ENCODE measurements at regions not wholly inside any gene's neighbourhood (a gene's known extent, or its start where the extent isn't known, plus 50 kb on each side); places are given as distances from the start of the nearest gene placed in this dataset.
A peak's percentile ranks its signal among the peaks of the same experiment; 100 is the strongest.

DNA sequence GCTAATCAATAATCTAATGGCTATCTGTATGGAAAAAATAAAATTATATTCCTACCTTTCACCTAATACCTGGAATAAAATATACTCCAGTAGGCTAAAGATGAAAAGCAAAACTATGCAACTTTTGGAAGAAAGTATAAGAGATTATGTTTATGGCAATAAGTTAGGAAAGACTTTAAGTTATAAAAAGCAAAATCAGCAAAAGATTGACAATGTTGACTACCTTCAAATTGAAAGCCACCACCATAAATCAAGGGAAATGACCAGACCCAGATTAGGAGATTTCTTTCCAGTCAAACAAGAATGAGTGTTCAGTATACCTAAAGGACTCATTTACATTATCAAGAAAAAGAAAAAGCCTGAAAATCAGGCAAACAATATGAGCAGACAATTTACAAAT is 159.1 kb upstream of the ZBED5 start:
- Histone ChIP-seq H3K4me1 (no peaks in the 10 kb centered on the region), H3K36me3 (no peaks in the 10 kb centered on the region), H3K9me3 (no peaks in the 10 kb centered on the region), H3K4me3 (no peak overlapping the region), H3K27ac (no peak overlapping the region), H3K27me3 (peaks cover 0 to 7% (median 0%) of the 10 kb centered on the region in 3 donors)
- no peak for TF ChIP-seq POLR2A (IDR thresholded peaks at IDR 0.05)
- intact Hi-C loops (cut with DNase I; ENCODE audit: low total_unique reads): no loop called here
- no peak for DNase-seq

DNA sequence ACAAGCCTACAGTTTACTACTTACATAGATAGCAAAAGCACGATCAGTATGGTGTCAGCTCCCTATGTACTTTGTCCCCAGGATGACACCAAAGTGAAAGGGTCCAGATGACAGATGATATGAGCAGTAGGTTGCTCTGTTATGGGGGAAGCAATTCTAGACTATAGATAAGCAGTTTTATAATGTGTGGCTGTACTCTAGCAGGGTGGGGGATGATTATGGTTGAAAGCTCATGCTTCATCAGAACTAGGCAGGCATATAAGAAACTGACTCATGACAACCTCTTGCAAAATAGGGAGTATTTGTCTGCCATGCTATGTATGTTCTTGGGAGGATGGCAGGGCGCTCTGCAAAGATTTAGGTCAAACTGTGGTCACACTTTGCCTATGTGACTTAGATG is 158.2 kb upstream of the ZBED5 start:
- intact Hi-C loops (cut with DNase I; ENCODE audit: low total_unique reads): no loop called here
- no peaks in the 10 kb centered on the region for H3K9me3 ChIP-seq
- no peak for DNase-seq
- peaks cover 0 to 16% (median 3%) of the 10 kb centered on the region in 3 donors for H3K27me3 ChIP-seq
- no peak overlapping the region for H3K27ac ChIP-seq
- no peak overlapping the region for H3K4me3 ChIP-seq
- TF ChIP-seq, protein P1, sequence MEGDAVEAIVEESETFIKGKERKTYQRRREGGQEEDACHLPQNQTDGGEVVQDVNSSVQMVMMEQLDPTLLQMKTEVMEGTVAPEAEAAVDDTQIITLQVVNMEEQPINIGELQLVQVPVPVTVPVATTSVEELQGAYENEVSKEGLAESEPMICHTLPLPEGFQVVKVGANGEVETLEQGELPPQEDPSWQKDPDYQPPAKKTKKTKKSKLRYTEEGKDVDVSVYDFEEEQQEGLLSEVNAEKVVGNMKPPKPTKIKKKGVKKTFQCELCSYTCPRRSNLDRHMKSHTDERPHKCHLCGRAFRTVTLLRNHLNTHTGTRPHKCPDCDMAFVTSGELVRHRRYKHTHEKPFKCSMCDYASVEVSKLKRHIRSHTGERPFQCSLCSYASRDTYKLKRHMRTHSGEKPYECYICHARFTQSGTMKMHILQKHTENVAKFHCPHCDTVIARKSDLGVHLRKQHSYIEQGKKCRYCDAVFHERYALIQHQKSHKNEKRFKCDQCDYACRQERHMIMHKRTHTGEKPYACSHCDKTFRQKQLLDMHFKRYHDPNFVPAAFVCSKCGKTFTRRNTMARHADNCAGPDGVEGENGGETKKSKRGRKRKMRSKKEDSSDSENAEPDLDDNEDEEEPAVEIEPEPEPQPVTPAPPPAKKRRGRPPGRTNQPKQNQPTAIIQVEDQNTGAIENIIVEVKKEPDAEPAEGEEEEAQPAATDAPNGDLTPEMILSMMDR (IDR thresholded peaks at IDR 0.05): no peak
- TF ChIP-seq POLR2AphosphoS5 (IDR thresholded peaks at IDR 0.05) (no peak), POLR2A (IDR thresholded peaks at IDR 0.05) (no peak), EP300 (IDR thresholded peaks at IDR 0.05) (no peak)
- H3K4me1 ChIP-seq: no peaks in the 10 kb centered on the region
- WGBS, 5 donors: 69 to 83% (median 77%) methylated on average over 2 of the region's 2 CpGs
- H3K36me3 ChIP-seq: no peaks in the 10 kb centered on the region

DNA sequence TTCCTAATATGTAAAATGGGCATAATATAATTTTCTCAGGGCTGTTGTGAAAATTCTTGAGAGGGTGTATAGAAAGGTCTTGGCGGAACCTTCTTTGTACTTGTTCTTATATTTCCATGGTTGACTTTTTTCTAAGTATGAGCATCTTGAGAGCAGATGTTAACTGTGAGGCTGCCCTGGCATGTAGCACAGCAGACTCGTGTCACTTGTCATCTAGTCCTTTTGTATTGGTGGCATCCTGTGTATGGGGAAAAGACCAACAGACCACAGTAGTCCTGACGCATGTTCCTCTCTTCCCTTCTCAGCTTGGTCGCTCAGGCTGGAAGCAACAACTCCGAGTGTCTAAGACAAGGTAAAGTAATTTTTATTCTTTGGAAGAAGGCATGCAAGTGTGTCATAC is 153.8 kb upstream of the ZBED5 start:
- Histone ChIP-seq H3K4me1 (peaks cover 0 to 6% (median 0%) of the 10 kb centered on the region in 4 donors), H3K27ac (no peak overlapping the region), H3K4me3 (no peak overlapping the region), H3K27me3 (peaks cover 0 to 42% (median 10%) of the 10 kb centered on the region in 3 donors), H3K36me3 (no peaks in the 10 kb centered on the region), H3K9me3 (no peaks in the 10 kb centered on the region)
- intact Hi-C loops (cut with DNase I; ENCODE audit: low total_unique reads): no loop called here
- no peak for TF ChIP-seq POLR2AphosphoS5 (IDR thresholded peaks at IDR 0.05)
- TF ChIP-seq EP300 (IDR thresholded peaks at IDR 0.05): no peak
- TF ChIP-seq, protein P1 (IDR thresholded peaks at IDR 0.05): no peak
- TF ChIP-seq POLR2A (IDR thresholded peaks at IDR 0.05): no peak
- 80 to 85% (median 81%) methylated on average over 5 of the region's 5 CpGs for WGBS, 5 donors
- DNase-seq: no peak

DNA sequence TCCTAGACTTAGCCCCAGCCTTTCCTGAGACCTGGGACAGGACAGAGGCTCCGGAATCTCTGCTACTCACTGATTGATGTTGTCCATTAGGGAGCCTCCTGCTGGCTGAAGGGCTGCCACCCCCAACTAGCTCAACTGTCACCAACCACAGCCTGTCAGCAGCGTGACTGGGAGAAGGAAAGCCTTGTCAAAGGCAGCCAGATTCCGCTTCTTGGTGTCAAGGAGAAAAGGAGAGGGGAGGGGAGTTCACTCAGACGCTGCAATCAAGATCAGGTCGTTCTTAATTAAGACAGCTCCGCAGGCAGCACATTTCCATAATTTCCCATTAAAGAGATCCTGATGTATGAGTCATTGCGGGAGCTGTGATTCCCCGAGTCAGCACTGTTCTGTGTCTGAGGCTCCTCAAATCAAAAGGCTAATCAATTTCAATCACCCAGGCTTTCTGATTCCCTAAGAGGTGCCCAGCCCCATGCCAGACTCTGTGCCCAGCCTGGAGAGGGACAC is 152.8 kb upstream of the ZBED5 start:
- 6 to 20% (median 11%) methylated on average over 6 to 7 of the region's 8 CpGs for WGBS, 5 donors
- peak; percentile 28 to 47 for DNase-seq
- intact Hi-C loops (cut with DNase I; ENCODE audit: low total_unique reads): no loop called here

DNA sequence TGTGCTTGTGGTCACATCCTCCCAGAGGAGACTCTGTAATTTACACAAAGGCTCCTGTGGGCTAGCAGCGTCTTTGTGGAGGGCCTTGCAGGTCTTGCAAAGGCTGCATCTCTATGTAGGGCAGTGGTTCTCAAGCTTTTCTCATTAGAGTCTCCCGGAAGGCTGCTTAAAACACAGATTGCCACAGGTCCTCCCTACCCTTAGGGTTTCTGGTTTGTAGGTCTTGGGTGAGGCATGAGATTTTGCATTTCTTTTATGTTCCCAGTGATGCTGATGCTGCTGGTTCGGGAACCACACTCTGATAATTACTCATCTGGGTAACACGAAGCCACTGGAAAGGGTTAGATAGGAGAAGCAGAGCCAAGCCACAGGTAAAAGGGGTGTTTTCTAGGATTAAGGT is 151.3 kb upstream of the ZBED5 start:
- intact Hi-C loops (cut with DNase I; ENCODE audit: low total_unique reads): no loop called here

More for the DNA sequence above, 152.8 kb upstream of the ZBED5 start:
- no peaks in the 10 kb centered on the region for H3K36me3 ChIP-seq
- no peaks in the 10 kb centered on the region for H3K9me3 ChIP-seq
- no peak for TF ChIP-seq POLR2A (IDR thresholded peaks at IDR 0.05)
- TF ChIP-seq, protein P1 (IDR thresholded peaks at IDR 0.05): peak in 1 of 7 experiments; percentile 12
- no peak overlapping the region for H3K27ac ChIP-seq
- H3K4me1 ChIP-seq: peaks cover 0 to 6% (median 0%) of the 10 kb centered on the region in 4 donors
- H3K27me3 ChIP-seq: peaks cover 0 to 42% (median 10%) of the 10 kb centered on the region in 3 donors
- H3K4me3 ChIP-seq: no peak overlapping the region

More for the DNA sequence above, 151.3 kb upstream of the ZBED5 start:
- Histone ChIP-seq H3K27me3 (peaks cover 0 to 42% (median 10%) of the 10 kb centered on the region in 3 donors), H3K36me3 (no peaks in the 10 kb centered on the region), H3K9me3 (no peaks in the 10 kb centered on the region), H3K4me1 (peaks cover 0 to 6% (median 0%) of the 10 kb centered on the region in 4 donors), H3K4me3 (no peak overlapping the region), H3K27ac (no peak overlapping the region)
- 49 to 65% (median 54%) methylated on average over 4 of the region's 4 CpGs for WGBS, 5 donors
- DNase-seq: no peak
- no peak for TF ChIP-seq EP300 (IDR thresholded peaks at IDR 0.05)
- TF ChIP-seq, protein P1 (IDR thresholded peaks at IDR 0.05): no peak
- no peak for TF ChIP-seq POLR2A (IDR thresholded peaks at IDR 0.05)
- TF ChIP-seq POLR2AphosphoS5 (IDR thresholded peaks at IDR 0.05): no peak

Measured in stomach (tissue), 8 donors.